GM12891 (cell line): ENCODE measurements at regions not wholly inside any gene's neighbourhood (a gene's known extent, or its start where the extent isn't known, plus 50 kb on each side); places are given as distances from the start of the nearest gene placed in this dataset.

Experiments
- DNase-seq: peaks from one replicate; pipeline ENCODE4 v3.0.0; 2011; ENCODE audit warnings: low spot score; ENCODE audit not compliant: insufficient read length
- FAIRE-seq: peaks from 2 replicates; lab custom pipeline; 2011; peaks lifted over from hg19 to GRCh38; lab: Jason Lieb, UNC
- PAX5 ChIP-seq: IDR thresholded peaks from 2 replicates; pipeline ENCODE4 v1.6.1; 2011; ENCODE audit warnings: low read length, moderate library complexity, mild to moderate bottlenecking; ENCODE audit not compliant: insufficient read depth, severe bottlenecking
- POLR2A ChIP-seq: IDR thresholded peaks from 2 replicates; pipeline ENCODE4 v1.6.1; 2011; ENCODE audit warnings: low read depth, low read length, control low read depth
- POLR2AphosphoS5 ChIP-seq: IDR thresholded peaks from 2 replicates; pipeline ENCODE4 v1.6.1; 2011; ENCODE audit warnings: low read depth, low read length, control low read depth
- POU2F2 ChIP-seq: IDR thresholded peaks from 2 replicates; pipeline ENCODE4 v1.6.1; 2011; ENCODE audit warnings: low read depth, mild to moderate bottlenecking, control low read depth, low read length, moderate library complexity
- SPI1 ChIP-seq: IDR thresholded peaks from 2 replicates; pipeline ENCODE4 v1.6.1; 2011; ENCODE audit warnings: low read depth, low read length, control low read depth
- TAF1 ChIP-seq: IDR thresholded peaks from 2 replicates; pipeline ENCODE4 v1.6.1; 2011; ENCODE audit warnings: low read depth, low read length, control low read depth

DNA sequence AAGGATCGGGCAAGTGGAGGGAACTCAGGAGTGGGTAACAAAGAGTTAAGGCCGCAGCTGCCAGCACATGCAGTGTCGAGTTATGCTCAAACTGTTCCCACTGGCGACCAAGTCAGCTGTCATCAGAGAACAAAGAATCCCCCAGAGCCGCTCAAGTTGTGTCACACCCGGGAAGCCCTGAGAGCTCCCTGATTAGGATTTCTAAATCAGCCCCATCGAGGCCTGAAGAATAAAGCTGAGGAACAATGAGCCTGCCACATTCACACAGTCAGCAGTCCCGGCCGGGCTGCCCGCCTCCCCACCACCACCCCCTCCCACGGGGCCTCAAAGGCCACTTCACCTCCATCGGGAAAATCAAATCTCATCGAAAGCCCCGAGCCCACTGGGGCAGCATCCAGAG is 84.5 kb downstream of the SOX9 start:
- no peak for FAIRE-seq

DNA sequence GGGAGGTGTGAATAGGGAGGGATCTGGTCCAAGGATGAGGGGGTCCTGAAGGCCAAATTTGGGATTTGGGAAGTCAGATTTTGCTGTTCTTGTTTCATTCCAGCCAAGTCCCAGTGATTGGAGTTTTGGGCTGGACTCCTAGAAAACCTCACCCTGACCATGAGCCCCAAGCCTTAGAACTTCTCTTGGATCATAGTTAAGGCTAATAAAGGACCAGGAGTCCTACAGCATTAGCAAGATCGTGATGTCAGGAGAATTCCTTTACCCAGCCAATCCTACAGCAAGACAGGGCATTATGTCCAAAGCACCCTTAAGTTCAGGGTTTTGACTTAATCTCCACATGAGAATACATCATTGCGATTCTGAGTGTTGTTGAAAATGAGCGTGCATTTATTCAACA is 85.0 kb downstream of the SOX9 start:
- no peak for FAIRE-seq
- no peak for TF ChIP-seq POU2F2
- TF ChIP-seq POLR2AphosphoS5 = no peak
- no peak for TF ChIP-seq POLR2A
- no peak for TF ChIP-seq SPI1
- TF ChIP-seq TAF1 = no peak
- TF ChIP-seq PAX5 = no peak

More for the DNA sequence above, 84.5 kb downstream of the SOX9 start:
- TF ChIP-seq SPI1 (no peak), TAF1 (no peak), POU2F2 (no peak), POLR2A (no peak), PAX5 (no peak), POLR2AphosphoS5 (no peak)
- no peak for DNase-seq

DNA sequence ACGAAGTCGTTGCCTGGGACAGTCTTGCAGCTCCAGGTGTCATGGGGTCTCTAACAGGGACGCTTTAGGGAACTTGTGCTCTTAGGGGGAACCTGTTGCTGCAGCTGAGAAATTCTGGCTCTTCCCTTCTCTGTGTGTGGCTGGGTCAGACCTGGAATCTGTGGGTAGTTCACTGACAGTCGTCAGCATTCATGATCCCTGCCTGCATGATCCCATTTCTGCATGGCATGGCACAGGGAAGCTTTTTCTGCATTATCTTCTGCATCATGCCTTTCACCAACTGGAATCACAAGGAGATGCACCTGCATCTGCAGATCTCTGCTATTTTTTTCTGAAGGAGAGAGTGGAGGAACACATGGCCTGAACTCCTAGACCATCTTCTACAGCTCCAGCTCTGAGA is 85.6 kb downstream of the SOX9 start:
- DNase-seq = no peak

More for the DNA sequence above, 85.0 kb downstream of the SOX9 start:
- no peak for DNase-seq

DNA sequence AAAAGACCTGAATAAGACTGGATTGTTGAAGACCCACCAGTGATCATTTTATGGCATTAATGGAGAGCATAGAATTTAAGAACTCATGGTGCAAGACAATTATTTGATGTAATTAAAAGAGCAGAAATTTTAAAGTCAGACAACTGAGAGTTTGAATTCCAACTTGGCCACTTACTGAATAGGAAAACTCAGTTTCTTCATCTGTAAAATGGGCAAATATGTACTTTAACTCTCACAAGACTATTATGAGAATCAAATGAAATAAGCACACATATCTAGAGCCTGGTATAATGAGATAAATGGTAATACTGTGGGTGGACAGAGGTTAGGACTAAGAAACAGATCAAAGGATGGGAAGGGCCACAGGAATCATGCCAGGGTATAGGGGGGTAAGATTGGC is 88.0 kb downstream of the SOX9 start:
- TF ChIP-seq POU2F2 = no peak
- no peak for TF ChIP-seq POLR2AphosphoS5
- TF ChIP-seq PAX5 = no peak
- TF ChIP-seq TAF1 = no peak
- no peak for TF ChIP-seq SPI1
- no peak for TF ChIP-seq POLR2A
- no peak for DNase-seq
- no peak for FAIRE-seq

More for the DNA sequence above, 85.6 kb downstream of the SOX9 start:
- no peak for TF ChIP-seq POU2F2
- no peak for TF ChIP-seq TAF1
- TF ChIP-seq POLR2AphosphoS5 = no peak
- TF ChIP-seq SPI1 = no peak
- no peak for TF ChIP-seq POLR2A
- no peak for TF ChIP-seq PAX5
- FAIRE-seq = no peak

DNA sequence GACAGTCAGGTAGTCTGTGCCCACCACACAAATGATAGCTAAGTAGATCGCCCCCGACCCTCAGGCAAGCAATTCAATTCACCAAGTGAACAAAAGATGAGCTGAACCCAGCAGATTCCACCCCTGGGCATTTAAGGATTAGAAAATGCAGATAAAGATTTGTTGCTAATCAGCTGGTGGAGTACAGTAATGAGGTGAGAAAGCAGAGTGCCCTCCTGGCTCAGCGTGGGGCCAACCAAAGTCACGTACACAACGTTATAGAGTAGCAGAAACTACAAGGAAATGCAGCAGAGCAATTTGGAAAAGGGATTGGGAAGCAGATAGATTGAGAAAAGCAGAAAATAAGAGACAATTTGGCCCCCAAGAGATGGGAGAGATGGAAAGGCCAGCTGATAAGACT is 91.2 kb downstream of the SOX9 start:
- FAIRE-seq = no peak
- no peak for DNase-seq
- TF ChIP-seq TAF1 = no peak
- TF ChIP-seq POU2F2 = no peak
- TF ChIP-seq SPI1 = no peak
- TF ChIP-seq POLR2A = no peak
- TF ChIP-seq POLR2AphosphoS5 = no peak
- no peak for TF ChIP-seq PAX5

DNA sequence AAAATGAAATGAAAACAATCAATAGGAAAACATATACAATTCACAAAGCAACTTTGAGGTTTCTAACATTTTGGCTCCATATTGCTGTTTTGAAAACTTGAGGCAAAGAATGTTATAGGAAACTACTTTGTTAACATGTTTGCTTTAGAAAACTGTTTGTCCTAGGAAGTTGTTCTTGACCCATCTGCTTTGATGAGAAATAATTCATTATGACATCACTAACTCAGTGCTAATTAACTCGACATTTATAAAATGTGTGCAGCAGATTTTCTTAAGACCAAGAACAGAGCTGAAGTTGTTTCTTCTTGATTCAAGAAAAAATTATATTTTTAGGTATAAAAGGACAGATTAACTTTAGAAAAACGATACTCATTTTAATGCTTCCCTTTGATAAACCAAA is 94.7 kb downstream of the SOX9 start:
- TF ChIP-seq POLR2AphosphoS5 = no peak
- no peak for TF ChIP-seq POU2F2
- TF ChIP-seq SPI1 = no peak
- TF ChIP-seq PAX5 = no peak
- no peak for TF ChIP-seq TAF1
- no peak for TF ChIP-seq POLR2A
- no peak for FAIRE-seq
- no peak for DNase-seq

DNA sequence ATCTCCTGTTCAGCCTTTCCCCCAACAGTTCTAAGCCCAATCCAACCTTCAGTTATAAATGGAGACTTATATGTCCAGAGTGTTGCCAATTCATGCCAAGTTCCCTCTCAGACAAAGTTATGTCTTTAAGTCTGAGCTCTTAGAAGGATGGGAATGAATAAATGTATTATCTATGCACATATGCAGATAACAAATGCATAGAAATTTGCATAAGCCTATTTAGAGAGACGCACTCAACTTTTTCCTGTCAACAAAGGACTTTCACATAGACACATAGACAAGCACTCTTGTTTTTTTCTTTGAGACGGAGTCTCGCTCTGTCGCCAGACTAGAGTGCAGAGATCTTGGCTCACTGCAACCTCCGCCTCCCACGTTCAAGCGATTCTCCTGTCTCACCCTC is 95.1 kb downstream of the SOX9 start:
- DNase-seq (no peak), FAIRE-seq (no peak)
- TF ChIP-seq PAX5 = no peak
- no peak for TF ChIP-seq SPI1
- no peak for TF ChIP-seq POLR2A
- TF ChIP-seq POU2F2 = no peak
- no peak for TF ChIP-seq POLR2AphosphoS5
- TF ChIP-seq TAF1 = no peak

DNA sequence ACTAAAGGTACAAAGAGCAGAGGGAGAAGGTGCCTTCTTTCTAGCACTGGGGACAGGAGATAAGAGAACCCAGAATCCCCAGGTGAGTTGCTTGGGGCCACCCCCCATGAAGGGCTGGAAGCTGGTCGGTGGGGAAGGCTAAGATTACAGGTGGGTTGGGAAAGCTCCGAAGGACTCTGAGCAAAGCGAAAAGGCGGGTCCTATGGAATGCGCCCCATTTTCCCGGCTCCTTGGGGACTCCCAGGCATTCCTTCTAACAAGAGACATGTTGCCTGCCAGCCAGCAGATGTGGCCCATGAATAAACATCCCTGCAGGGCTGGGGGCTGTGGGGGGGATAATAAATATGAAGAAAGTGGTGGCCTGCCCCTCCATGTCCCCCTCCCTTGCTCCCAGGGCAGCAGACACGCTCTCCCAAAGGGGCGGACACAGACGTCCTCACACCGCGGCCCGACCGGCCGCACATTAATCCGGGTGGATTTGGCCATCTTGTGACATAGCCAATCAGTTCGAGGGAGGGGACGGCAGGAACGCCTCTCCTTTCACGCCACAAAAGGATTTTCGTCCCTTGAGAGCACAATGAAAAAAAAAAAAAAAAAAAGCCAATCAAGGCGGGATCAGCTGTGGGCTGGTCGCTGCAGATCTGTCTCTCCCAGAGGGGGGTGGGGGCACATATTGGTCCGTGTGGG is 98.5 kb downstream of the SOX9 start:
- no peak for DNase-seq
- no peak for FAIRE-seq
- TF ChIP-seq TAF1 = no peak

DNA sequence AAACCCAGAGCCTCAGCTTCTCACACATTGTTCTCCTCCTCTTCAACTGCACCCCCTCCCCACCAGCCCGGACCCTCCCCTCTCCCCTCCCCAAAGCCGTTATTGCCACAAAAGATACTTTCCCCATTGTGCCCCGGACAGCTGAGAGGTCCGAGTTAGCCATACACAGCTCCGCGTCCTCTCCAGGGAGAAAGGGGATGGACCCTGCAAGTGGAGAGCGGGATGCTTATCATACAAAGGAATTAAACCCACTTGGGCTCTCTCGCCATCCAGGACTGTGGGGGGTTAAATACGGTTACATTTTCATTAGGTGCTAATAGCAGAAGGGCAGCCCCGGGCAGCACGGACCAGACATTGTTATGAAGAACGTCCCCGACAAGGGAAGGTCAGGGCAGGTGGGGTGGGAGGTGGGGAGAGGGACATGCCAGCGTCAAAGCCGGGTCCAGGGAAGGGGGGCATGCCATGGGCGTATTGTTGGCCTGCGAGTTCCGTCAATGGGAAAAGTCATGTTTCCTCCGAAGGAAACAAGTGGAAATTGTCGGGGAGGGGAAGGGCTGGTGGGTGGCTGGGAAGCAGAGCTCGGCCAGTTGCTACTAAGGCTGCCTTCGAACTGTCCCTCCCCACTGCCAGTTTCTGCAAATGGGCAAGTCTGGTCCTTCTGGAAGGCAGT is 99.1 kb downstream of the SOX9 start:
- DNase-seq (no peak), FAIRE-seq (no peak)
- no peak for TF ChIP-seq POU2F2
- no peak for TF ChIP-seq TAF1
- no peak for TF ChIP-seq POLR2A
- TF ChIP-seq PAX5 = no peak
- no peak for TF ChIP-seq SPI1
- no peak for TF ChIP-seq POLR2AphosphoS5
